Glutamatergic neuron (in vitro differentiated cells): ENCODE measurements at regions not wholly inside any gene's neighbourhood (a gene's known extent, or its start where the extent isn't known, plus 50 kb on each side); places are given as distances from the start of the nearest gene placed in this dataset.

Source experiments
- DNase-seq: peaks from one replicate; pipeline ENCODE4 v3.0.0; 2022
- H3K27ac Mint-ChIP-seq: one replicate; pipeline ENCODE4 v1.8.0; 2020; ENCODE audit warnings: mild to moderate bottlenecking, mixed read lengths, inconsistent platforms; ENCODE audit not compliant: unreplicated experiment
- H3K27me3 Mint-ChIP-seq: one replicate; pipeline ENCODE4 v1.8.0; 2020; ENCODE audit warnings: mild to moderate bottlenecking, moderate library complexity, mixed read lengths, inconsistent platforms; ENCODE audit not compliant: unreplicated experiment
- H3K36me3 Mint-ChIP-seq: one replicate; pipeline ENCODE4 v1.8.0; 2020; ENCODE audit warnings: mild to moderate bottlenecking, mixed read lengths, inconsistent platforms; ENCODE audit not compliant: unreplicated experiment
- H3K4me1 Mint-ChIP-seq: one replicate; pipeline ENCODE4 v1.8.0; 2020; ENCODE audit warnings: mild to moderate bottlenecking, low read depth, mixed read lengths, inconsistent platforms; ENCODE audit not compliant: unreplicated experiment
- H3K4me3 Mint-ChIP-seq: one replicate; pipeline ENCODE4 v1.8.0; 2020; ENCODE audit warnings: mild to moderate bottlenecking, mixed read lengths, inconsistent platforms; ENCODE audit not compliant: unreplicated experiment
- H3K9me3 Mint-ChIP-seq: one replicate; pipeline ENCODE4 v1.8.0; 2020; ENCODE audit warnings: mild to moderate bottlenecking, moderate library complexity, mixed read lengths, inconsistent platforms; ENCODE audit not compliant: unreplicated experiment
- CTCF ChIP-seq: fragments of 200-600 bp; sonication (generic); IDR thresholded peaks from one replicate; pipeline ENCODE4 v1.5.0; 2021; ENCODE audit not compliant: partially characterized antibody, unreplicated experiment

GRCh38 chrY:19410980-19411766 lies 333.4 kb downstream of the KDM5D start:
- Mint-ChIP-seq H3K27ac (no peak overlapping the region), H3K9me3 (no peaks in the 10 kb centered on the region), H3K4me1 (no peaks in the 10 kb centered on the region), H3K27me3 (peaks cover 1% of the 10 kb centered on the region), H3K4me3 (no peak overlapping the region), H3K36me3 (no peaks in the 10 kb centered on the region)
- DNase-seq = no peak
- no peak for TF ChIP-seq CTCF

GRCh38 chrY:19406246-19406645 lies 338.3 kb downstream of the KDM5D start:
- TF ChIP-seq CTCF = no peak
- Mint-ChIP-seq H3K27ac (no peak overlapping the region), H3K4me3 (no peak overlapping the region), H3K9me3 (no peaks in the 10 kb centered on the region), H3K4me1 (no peaks in the 10 kb centered on the region), H3K27me3 (no peaks in the 10 kb centered on the region), H3K36me3 (no peaks in the 10 kb centered on the region)
- DNase-seq = no peak

- Mint-ChIP-seq H3K9me3 (no peaks in the 10 kb centered on the region), H3K27ac (no peak overlapping the region), H3K4me3 (no peak overlapping the region), H3K36me3 (no peaks in the 10 kb centered on the region), H3K27me3 (no peaks in the 10 kb centered on the region), H3K4me1 (no peaks in the 10 kb centered on the region)
- DNase-seq = no peak
- TF ChIP-seq CTCF = no peak
These were observed 338.9 kb downstream of the KDM5D start for GRCh38 chrY:19405598-19405997.

- no peak for DNase-seq
- Mint-ChIP-seq H3K4me1 (peaks cover 9% of the 10 kb centered on the region), H3K27ac (no peak overlapping the region), H3K4me3 (no peak overlapping the region), H3K9me3 (no peaks in the 10 kb centered on the region), H3K36me3 (no peaks in the 10 kb centered on the region), H3K27me3 (no peaks in the 10 kb centered on the region)
- TF ChIP-seq CTCF = no peak
These were observed 351.6 kb downstream of the KDM5D start for GRCh38 chrY:19392876-19393275.

- no peak for DNase-seq
- no peak for TF ChIP-seq CTCF
- Mint-ChIP-seq H3K9me3 (no peaks in the 10 kb centered on the region), H3K4me3 (no peak overlapping the region), H3K4me1 (peaks cover 9% of the 10 kb centered on the region), H3K27me3 (no peaks in the 10 kb centered on the region), H3K27ac (no peak overlapping the region), H3K36me3 (no peaks in the 10 kb centered on the region)
These were observed 352.6 kb downstream of the KDM5D start for GRCh38 chrY:19391922-19392321.
